ENCODE measurements at regions not wholly inside any gene's neighbourhood (a gene's known extent, or its start where the extent isn't known, plus 50 kb on each side); places are given as distances from the start of the nearest gene placed in this dataset.

- TF ChIP-seq, protein P1, sequence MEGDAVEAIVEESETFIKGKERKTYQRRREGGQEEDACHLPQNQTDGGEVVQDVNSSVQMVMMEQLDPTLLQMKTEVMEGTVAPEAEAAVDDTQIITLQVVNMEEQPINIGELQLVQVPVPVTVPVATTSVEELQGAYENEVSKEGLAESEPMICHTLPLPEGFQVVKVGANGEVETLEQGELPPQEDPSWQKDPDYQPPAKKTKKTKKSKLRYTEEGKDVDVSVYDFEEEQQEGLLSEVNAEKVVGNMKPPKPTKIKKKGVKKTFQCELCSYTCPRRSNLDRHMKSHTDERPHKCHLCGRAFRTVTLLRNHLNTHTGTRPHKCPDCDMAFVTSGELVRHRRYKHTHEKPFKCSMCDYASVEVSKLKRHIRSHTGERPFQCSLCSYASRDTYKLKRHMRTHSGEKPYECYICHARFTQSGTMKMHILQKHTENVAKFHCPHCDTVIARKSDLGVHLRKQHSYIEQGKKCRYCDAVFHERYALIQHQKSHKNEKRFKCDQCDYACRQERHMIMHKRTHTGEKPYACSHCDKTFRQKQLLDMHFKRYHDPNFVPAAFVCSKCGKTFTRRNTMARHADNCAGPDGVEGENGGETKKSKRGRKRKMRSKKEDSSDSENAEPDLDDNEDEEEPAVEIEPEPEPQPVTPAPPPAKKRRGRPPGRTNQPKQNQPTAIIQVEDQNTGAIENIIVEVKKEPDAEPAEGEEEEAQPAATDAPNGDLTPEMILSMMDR (IDR thresholded peaks at IDR 0.05; ENCODE audit: insufficient read depth, low read depth, low read length) = no peak
- no peak for TF ChIP-seq EZH2 (IDR thresholded peaks at IDR 0.05; ENCODE audit: insufficient read depth, low read length)
Measured at GRCh38 chr9:134984372-134985265, 66.9 kb upstream of the FCN1 start.
